Heart left ventricle (tissue), 16 donors: ENCODE measurements at regions not wholly inside any gene's neighbourhood (a gene's known extent, or its start where the extent isn't known, plus 50 kb on each side); places are given as distances from the start of the nearest gene placed in this dataset.

Source experiments
- ATAC-seq, 4 donors: fragments of 200-7000 bp; cut with Tn5 transposase; one replicate each; pipeline ENCODE4 v1.9.1; 2020 to 2022; ENCODE audit warnings: moderate library complexity in 4 of 4, mild to moderate bottlenecking in 3 of 4, moderate number of reproducible peaks in 1 of 4
- DNase-seq, 5 donors: peaks; one replicate each; pipeline ENCODE4 v3.0.0-alpha.2; 2020
- H3K27ac ChIP-seq, 12 donors: fragments of 200-600 bp; sonication (generic) in 4 of 12; one replicate each; pipeline versions ENCODE4 v1.5.0 to v1.8.0; 2016 to 2022; ENCODE audit warnings: mild to moderate bottlenecking in 2 of 12
- H3K27me3 ChIP-seq, 9 donors: fragments of 200-600 bp; sonication (generic) in 2 of 9; one replicate each; pipeline versions ENCODE4 v1.5.1 to v1.8.0; 2016 to 2022; ENCODE audit warnings: mild to moderate bottlenecking in 3 of 9
- H3K36me3 ChIP-seq, 9 donors: fragments of 200-600 bp; sonication (generic) in 2 of 9; one replicate each; pipeline versions ENCODE4 v1.5.0 to v1.8.0; 2018 to 2022; ENCODE audit warnings: mild to moderate bottlenecking in 2 of 9
- H3K4me1 ChIP-seq, 12 donors: fragments of 200-600 bp; sonication (generic) in 4 of 12; one replicate each; pipeline versions ENCODE4 v1.5.0 to v1.8.0; 2016 to 2022; ENCODE audit warnings: mild to moderate bottlenecking in 3 of 12
- H3K4me3 ChIP-seq, 12 donors: fragments of 200-600 bp; sonication (generic) in 4 of 12; one replicate each; pipeline versions ENCODE4 v1.5.0 to v1.8.0; 2017 to 2022; ENCODE audit warnings: mild to moderate bottlenecking in 9 of 12, moderate library complexity in 4 of 12
- H3K9me3 ChIP-seq, 12 donors: fragments of 200-600 bp; sonication (generic) in 4 of 12; one replicate each; pipeline versions ENCODE4 v1.5.0 to v1.8.0; 2016 to 2022; ENCODE audit warnings: mild to moderate bottlenecking in 1 of 12
- CTCF ChIP-seq, 12 donors: fragments of 200-600 bp; sonication (generic) in 4 of 12; IDR thresholded peaks; one replicate each; pipeline versions ENCODE4 v1.5.0 to v1.8.0; 2018 to 2022; ENCODE audit warnings: antibody characterized with exemption in 12 of 12, mild to moderate bottlenecking in 5 of 12
- POLR2A ChIP-seq, 2 donors: fragments of 450-650 bp; IDR thresholded peaks; one replicate each; pipeline ENCODE4 v1.6.1; 2017; ENCODE audit warnings: antibody characterized with exemption in 2 of 2, mild to moderate bottlenecking in 2 of 2, moderate library complexity in 2 of 2
- WGBS, 4 donors: extraction: QIAGEN DNeasy Blood & Tissue Kit in 2 of 4; methylation state at CpG; one replicate each; pipeline versions ENCODE4 v1.1.5 to v1.1.7; 2013 to 2018; 5-methylcytosine and 5-hydroxymethylcytosine counted together
- intact Hi-C, 10 donors: fragments of 100-400 bp; cut with DNase I; formaldehyde crosslinking; loops; one replicate each; pipeline versions ENCODE4 v1.11.1 to v1.14.2; 2022
- donor health status: ischemic (EF 13 %, LVEDD 7.1; RV severe dilation, severe dysfunction).
- donor health status: healthy with polysubstance abuse.
- donor health status: DM: no; HTN: yes; CAD: no.
- donor health status: DM: no; HTN: no; CAD: no.
- donor health status: ischemic (EF 25% LVEDD 6.9; RV normal size, moderate dysfunction).
- donor health status: ischemic (EF 25% LVEDD 5.7; RV mildly dilated, moderate dysfunction).
- donor health status: healthy.
- donor health status: DM: yes; HTN: yes; CAD: no.
- donor health status: ischemic (EF 35%, LVEDD 5.7; RV mildly dilated, moderate dysfunction).
- donor health status: nonischemic (EF 11% LVEDD 7.7; RV severe dilation, severe dysfunction).
- donor health status: DM: yes; HTN: yes; CAD: no.
- donor health status: PGD.
- donor health status: ischemic (EF 29% LVEDD 5.4; RV normal size, mild dysfunction).
- donor health status: nonischemic (EF 23%, LVEDD 6.1; RV moderate dilation, normal function).

DNA sequence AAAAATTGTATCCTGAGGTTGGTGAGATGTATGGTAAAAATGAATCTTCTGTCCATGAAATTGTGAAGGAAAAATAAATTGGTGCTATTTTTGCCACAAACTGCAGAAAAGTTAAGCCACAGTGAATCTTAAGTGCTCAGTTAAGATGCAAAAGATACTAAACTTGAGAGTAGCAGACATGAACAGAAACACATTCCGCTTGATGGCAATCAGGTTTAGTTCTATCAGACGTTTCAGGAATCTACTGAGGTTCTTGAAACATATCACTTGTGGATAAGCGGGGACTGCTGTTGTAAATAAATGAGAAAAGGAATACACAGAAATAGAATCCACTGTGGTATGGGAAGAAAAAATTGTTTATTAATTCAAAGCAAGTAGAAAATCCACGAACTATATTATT lies 311.2 kb upstream of the PRR16 start:
- Histone ChIP-seq H3K9me3 (no peaks in the 10 kb centered on the region), H3K4me3 (no peak overlapping the region), H3K36me3 (no peaks in the 10 kb centered on the region), H3K4me1 (no peaks in the 10 kb centered on the region), H3K27me3 (no peaks in the 10 kb centered on the region), H3K27ac (peak overlapping the region in 3 of 12 donors; percentile 12 to 17 (median 12))
- ATAC-seq: no peak
- WGBS, 4 donors: 62 to 70% (median 68%) methylated on average over 4 of the region's 4 CpGs
- TF ChIP-seq CTCF (IDR thresholded peaks at IDR 0.05) (no peak), POLR2A (IDR thresholded peaks at IDR 0.05) (no peak)
- intact Hi-C loops: loop anchor here in 2 of 10 donors (10.0 kb wide), 3 partner anchors 58 to 302 kb away; no protein-coding TSS in a partner anchor
- no peak for DNase-seq

- WGBS, 4 donors: 70 to 80% (median 73%) methylated on average over 2 of the region's 2 CpGs
- DNase-seq: no peak
- no peaks in the 10 kb centered on the region for H3K4me1 ChIP-seq
- no peak overlapping the region for H3K27ac ChIP-seq
- intact Hi-C loops: loop anchor here in 2 of 10 donors (10.0 kb wide), 3 partner anchors 59 to 301 kb away; no protein-coding TSS in a partner anchor
- no peak for TF ChIP-seq CTCF (IDR thresholded peaks at IDR 0.05)
- TF ChIP-seq POLR2A (IDR thresholded peaks at IDR 0.05): no peak
- H3K4me3 ChIP-seq: no peak overlapping the region
- H3K27me3 ChIP-seq: no peaks in the 10 kb centered on the region
- H3K36me3 ChIP-seq: no peaks in the 10 kb centered on the region
- no peak for ATAC-seq
- no peaks in the 10 kb centered on the region for H3K9me3 ChIP-seq
These were observed 310.5 kb upstream of the PRR16 start for GRCh38 chr5:120153551-120153950.

DNA sequence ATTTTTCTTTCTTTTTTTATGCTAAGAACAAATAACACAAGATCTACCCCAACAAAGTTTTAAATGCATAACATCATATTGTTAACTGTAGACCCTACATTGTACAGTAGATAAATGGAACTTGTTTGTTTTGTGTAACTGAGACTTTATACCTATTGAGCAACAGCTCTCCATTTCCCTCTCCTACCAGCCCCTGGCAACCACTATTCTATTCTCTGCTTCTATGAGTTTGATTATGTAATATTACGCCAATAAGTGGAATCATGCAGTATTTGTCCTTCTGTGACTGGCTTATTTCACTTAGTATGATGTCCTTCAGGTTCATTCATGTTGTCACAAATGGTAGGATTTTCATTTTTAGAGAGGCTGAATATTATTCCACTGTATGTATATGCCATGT lies 308.2 kb upstream of the PRR16 start:
- 81 to 94% (median 91%) methylated on average over 1 of the region's 1 CpG for WGBS, 4 donors
- Histone ChIP-seq H3K4me3 (no peak overlapping the region), H3K4me1 (no peaks in the 10 kb centered on the region), H3K27me3 (no peaks in the 10 kb centered on the region), H3K36me3 (no peaks in the 10 kb centered on the region), H3K27ac (no peak overlapping the region), H3K9me3 (no peaks in the 10 kb centered on the region)
- intact Hi-C loops: loop anchor here in 2 of 10 donors (10.0 kb wide), 3 partner anchors 61 to 299 kb away; no protein-coding TSS in a partner anchor
- DNase-seq: no peak
- TF ChIP-seq CTCF (IDR thresholded peaks at IDR 0.05) (no peak), POLR2A (IDR thresholded peaks at IDR 0.05) (no peak)
- no peak for ATAC-seq

GRCh38 chr5:120158211-120158610 lies 305.9 kb upstream of the PRR16 start:
- Histone ChIP-seq H3K4me3 (no peak overlapping the region), H3K36me3 (no peaks in the 10 kb centered on the region), H3K9me3 (no peaks in the 10 kb centered on the region), H3K27ac (no peak overlapping the region), H3K4me1 (no peaks in the 10 kb centered on the region), H3K27me3 (no peaks in the 10 kb centered on the region)
- DNase-seq (no peak), ATAC-seq (no peak)
- TF ChIP-seq POLR2A (IDR thresholded peaks at IDR 0.05) (no peak), CTCF (IDR thresholded peaks at IDR 0.05) (no peak)
- intact Hi-C loops: loop anchor here in 2 of 10 donors (10.0 kb wide), 3 partner anchors 63 to 297 kb away; no protein-coding TSS in a partner anchor
- WGBS, 4 donors: 75 to 79% (median 77%) methylated on average over 1 of the region's 1 CpG
